ENCODE measurements at regions not wholly inside any gene's neighbourhood (a gene's known extent, or its start where the extent isn't known, plus 50 kb on each side); places are given as distances from the start of the nearest gene placed in this dataset.

DNA sequence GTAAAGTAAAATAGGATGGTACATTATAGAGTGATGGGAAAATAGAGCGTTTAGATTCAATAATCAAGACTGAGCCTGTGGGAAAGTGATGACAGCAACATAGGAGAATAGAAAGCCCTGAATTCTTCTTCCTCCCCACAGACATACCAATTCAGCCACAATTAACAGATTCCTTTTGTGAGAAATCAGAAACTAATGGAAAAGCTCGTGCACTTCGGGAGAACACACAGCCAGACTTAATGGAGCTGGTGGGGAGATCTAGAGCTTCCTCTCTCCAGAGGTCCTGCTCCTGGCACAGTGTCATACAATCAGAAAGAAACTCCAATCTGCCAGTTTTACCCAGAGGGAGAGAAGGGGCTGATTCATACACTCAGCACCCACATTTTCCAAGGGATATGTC, 676.3 kb upstream of the BOD1L1 start:
- H3K9ac ChIP-seq (ENCODE audit: low read depth, low read length) = no peak overlapping the region
- no peak overlapping the region for H3K4me3 ChIP-seq (ENCODE audit: low read length)
- no peaks in the 10 kb centered on the region for H3K27me3 ChIP-seq (ENCODE audit: control insufficient read depth, insufficient read depth, low read length)
- H3K4me2 ChIP-seq (ENCODE audit: low read length) = no peak overlapping the region
- H3K4me1 ChIP-seq (ENCODE audit: control insufficient read depth, insufficient read depth, low read length) = no peaks in the 10 kb centered on the region
- no peaks in the 10 kb centered on the region for H3K36me3 ChIP-seq (ENCODE audit: insufficient read depth, low read length)
- no peaks in the 10 kb centered on the region for H3K9me3 ChIP-seq (replicated peaks; ENCODE audit: low read length)

- no peaks in the 10 kb centered on the region for H3K36me3 ChIP-seq (ENCODE audit: insufficient read depth, low read length)
- no peaks in the 10 kb centered on the region for H3K4me1 ChIP-seq (ENCODE audit: control insufficient read depth, insufficient read depth, low read length)
- H3K27me3 ChIP-seq (ENCODE audit: control insufficient read depth, insufficient read depth, low read length) = no peaks in the 10 kb centered on the region
- no peak overlapping the region for H3K4me2 ChIP-seq (ENCODE audit: low read length)
- no peaks in the 10 kb centered on the region for H3K9me3 ChIP-seq (replicated peaks; ENCODE audit: low read length)
- H3K9ac ChIP-seq (ENCODE audit: low read depth, low read length) = no peak overlapping the region
- no peak overlapping the region for H3K4me3 ChIP-seq (ENCODE audit: low read length)
Observed at GRCh38 chr4:14308229-14308651, 680.7 kb upstream of the BOD1L1 start.

GRCh38 chr4:14309431-14309830, 681.9 kb upstream of the BOD1L1 start:
- H3K9me3 ChIP-seq (replicated peaks; ENCODE audit: low read length) = no peaks in the 10 kb centered on the region
- H3K36me3 ChIP-seq (ENCODE audit: insufficient read depth, low read length) = no peaks in the 10 kb centered on the region
- no peak overlapping the region for H3K9ac ChIP-seq (ENCODE audit: low read depth, low read length)
- H3K4me1 ChIP-seq (ENCODE audit: control insufficient read depth, insufficient read depth, low read length) = no peaks in the 10 kb centered on the region
- no peak overlapping the region for H3K4me2 ChIP-seq (ENCODE audit: low read length)
- H3K4me3 ChIP-seq (ENCODE audit: low read length) = no peak overlapping the region
- H3K27me3 ChIP-seq (ENCODE audit: control insufficient read depth, insufficient read depth, low read length) = no peaks in the 10 kb centered on the region

- Histone ChIP-seq H3K4me1 (ENCODE audit: control insufficient read depth, insufficient read depth, low read length) (no peaks in the 10 kb centered on the region), H3K4me2 (ENCODE audit: low read length) (no peak overlapping the region), H3K27me3 (ENCODE audit: control insufficient read depth, insufficient read depth, low read length) (no peaks in the 10 kb centered on the region), H3K4me3 (ENCODE audit: low read length) (no peak overlapping the region), H3K36me3 (ENCODE audit: insufficient read depth, low read length) (no peaks in the 10 kb centered on the region), H3K9ac (ENCODE audit: low read depth, low read length) (no peak overlapping the region), H3K9me3 (replicated peaks; ENCODE audit: low read length) (no peaks in the 10 kb centered on the region)
Observed at GRCh38 chr4:14313757-14314156, 686.2 kb upstream of the BOD1L1 start.

GRCh38 chr4:14315129-14315528, 687.2 kb upstream of the CPEB2 start:
- Histone ChIP-seq H3K4me2 (ENCODE audit: low read length) (no peak overlapping the region), H3K4me1 (ENCODE audit: control insufficient read depth, insufficient read depth, low read length) (no peaks in the 10 kb centered on the region), H3K9ac (ENCODE audit: low read depth, low read length) (no peak overlapping the region), H3K27me3 (ENCODE audit: control insufficient read depth, insufficient read depth, low read length) (no peaks in the 10 kb centered on the region), H3K9me3 (replicated peaks; ENCODE audit: low read length) (no peaks in the 10 kb centered on the region), H3K4me3 (ENCODE audit: low read length) (no peak overlapping the region), H3K36me3 (ENCODE audit: insufficient read depth, low read length) (no peaks in the 10 kb centered on the region)

- Histone ChIP-seq H3K9ac (ENCODE audit: low read depth, low read length) (no peak overlapping the region), H3K4me1 (ENCODE audit: control insufficient read depth, insufficient read depth, low read length) (no peaks in the 10 kb centered on the region), H3K9me3 (replicated peaks; ENCODE audit: low read length) (no peaks in the 10 kb centered on the region), H3K4me3 (ENCODE audit: low read length) (no peak overlapping the region), H3K36me3 (ENCODE audit: insufficient read depth, low read length) (no peaks in the 10 kb centered on the region), H3K27me3 (ENCODE audit: control insufficient read depth, insufficient read depth, low read length) (no peaks in the 10 kb centered on the region), H3K4me2 (ENCODE audit: low read length) (no peak overlapping the region)
Observed at GRCh38 chr4:14317351-14317750, 684.9 kb upstream of the CPEB2 start.

- Histone ChIP-seq H3K4me2 (ENCODE audit: low read length) (no peak overlapping the region), H3K27me3 (ENCODE audit: control insufficient read depth, insufficient read depth, low read length) (no peaks in the 10 kb centered on the region), H3K4me3 (ENCODE audit: low read length) (no peak overlapping the region), H3K9ac (ENCODE audit: low read depth, low read length) (no peak overlapping the region), H3K36me3 (ENCODE audit: insufficient read depth, low read length) (no peaks in the 10 kb centered on the region), H3K9me3 (replicated peaks; ENCODE audit: low read length) (no peaks in the 10 kb centered on the region), H3K4me1 (ENCODE audit: control insufficient read depth, insufficient read depth, low read length) (no peaks in the 10 kb centered on the region)
Observed at GRCh38 chr4:14318671-14319070, 683.6 kb upstream of the CPEB2 start.

DNA sequence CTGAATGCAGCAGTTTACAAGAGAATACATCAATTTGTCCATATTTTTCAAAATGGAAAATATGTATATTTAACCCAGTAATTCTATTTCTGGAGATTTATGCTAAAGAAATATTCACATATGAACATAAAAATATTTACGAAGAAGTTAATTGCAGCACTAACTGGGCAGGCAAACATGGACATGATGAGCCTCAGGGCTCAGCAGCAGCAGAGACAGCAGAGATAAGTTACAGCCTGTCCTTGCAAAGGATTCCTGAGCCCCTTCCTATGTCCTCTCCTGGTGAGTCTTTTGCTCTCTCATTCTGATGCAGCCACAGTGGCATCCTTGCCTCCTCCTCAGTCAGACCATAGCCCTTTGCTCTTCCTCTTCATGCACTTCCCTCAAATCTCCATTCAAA, 680.6 kb upstream of the CPEB2 start:
- Histone ChIP-seq H3K9ac (ENCODE audit: low read depth, low read length) (no peak overlapping the region), H3K4me2 (ENCODE audit: low read length) (no peak overlapping the region), H3K27me3 (ENCODE audit: control insufficient read depth, insufficient read depth, low read length) (no peaks in the 10 kb centered on the region), H3K4me1 (ENCODE audit: control insufficient read depth, insufficient read depth, low read length) (no peaks in the 10 kb centered on the region), H3K9me3 (replicated peaks; ENCODE audit: low read length) (no peaks in the 10 kb centered on the region), H3K4me3 (ENCODE audit: low read length) (no peak overlapping the region), H3K36me3 (ENCODE audit: insufficient read depth, low read length) (no peaks in the 10 kb centered on the region)

GRCh38 chr4:14323191-14323590, 679.1 kb upstream of the CPEB2 start:
- Histone ChIP-seq H3K27me3 (ENCODE audit: control insufficient read depth, insufficient read depth, low read length) (no peaks in the 10 kb centered on the region), H3K4me2 (ENCODE audit: low read length) (no peak overlapping the region), H3K36me3 (ENCODE audit: insufficient read depth, low read length) (no peaks in the 10 kb centered on the region), H3K9ac (ENCODE audit: low read depth, low read length) (no peak overlapping the region), H3K4me1 (ENCODE audit: control insufficient read depth, insufficient read depth, low read length) (no peaks in the 10 kb centered on the region), H3K9me3 (replicated peaks; ENCODE audit: low read length) (no peaks in the 10 kb centered on the region), H3K4me3 (ENCODE audit: low read length) (no peak overlapping the region)

GRCh38 chr4:14329228-14329627, 673.1 kb upstream of the CPEB2 start:
- Histone ChIP-seq H3K4me3 (ENCODE audit: low read length) (no peak overlapping the region), H3K4me1 (ENCODE audit: control insufficient read depth, insufficient read depth, low read length) (no peaks in the 10 kb centered on the region), H3K4me2 (ENCODE audit: low read length) (no peak overlapping the region), H3K36me3 (ENCODE audit: insufficient read depth, low read length) (no peaks in the 10 kb centered on the region), H3K27me3 (ENCODE audit: control insufficient read depth, insufficient read depth, low read length) (no peaks in the 10 kb centered on the region), H3K9ac (ENCODE audit: low read depth, low read length) (no peak overlapping the region), H3K9me3 (replicated peaks; ENCODE audit: low read length) (no peaks in the 10 kb centered on the region)

- Histone ChIP-seq H3K4me2 (ENCODE audit: low read length) (no peak overlapping the region), H3K9me3 (replicated peaks; ENCODE audit: low read length) (no peaks in the 10 kb centered on the region), H3K4me3 (ENCODE audit: low read length) (no peak overlapping the region), H3K4me1 (ENCODE audit: control insufficient read depth, insufficient read depth, low read length) (peaks cover 4% of the 10 kb centered on the region), H3K27me3 (ENCODE audit: control insufficient read depth, insufficient read depth, low read length) (no peaks in the 10 kb centered on the region), H3K9ac (ENCODE audit: low read depth, low read length) (no peak overlapping the region), H3K36me3 (ENCODE audit: insufficient read depth, low read length) (no peaks in the 10 kb centered on the region)
Observed at GRCh38 chr4:14333616-14334015, 668.7 kb upstream of the CPEB2 start.

- Histone ChIP-seq H3K9me3 (replicated peaks; ENCODE audit: low read length) (no peaks in the 10 kb centered on the region), H3K4me1 (ENCODE audit: control insufficient read depth, insufficient read depth, low read length) (peaks cover 4% of the 10 kb centered on the region), H3K4me3 (ENCODE audit: low read length) (no peak overlapping the region), H3K4me2 (ENCODE audit: low read length) (no peak overlapping the region), H3K27me3 (ENCODE audit: control insufficient read depth, insufficient read depth, low read length) (no peaks in the 10 kb centered on the region), H3K36me3 (ENCODE audit: insufficient read depth, low read length) (no peaks in the 10 kb centered on the region), H3K9ac (ENCODE audit: low read depth, low read length) (no peak overlapping the region)
Observed at GRCh38 chr4:14334166-14334565, 668.1 kb upstream of the CPEB2 start.
